T-helper 22 cell (primary cell): ENCODE measurements at regions not wholly inside any gene's neighbourhood (a gene's known extent, or its start where the extent isn't known, plus 50 kb on each side); places are given as distances from the start of the nearest gene placed in this dataset.
A peak's percentile ranks its signal among the peaks of the same experiment; 100 is the strongest.

ENCODE experiments used
- DNase-seq: peaks from one replicate; pipeline ENCODE4 v3.0.0-alpha.2; 2020; ENCODE audit warnings: low read depth

DNA sequence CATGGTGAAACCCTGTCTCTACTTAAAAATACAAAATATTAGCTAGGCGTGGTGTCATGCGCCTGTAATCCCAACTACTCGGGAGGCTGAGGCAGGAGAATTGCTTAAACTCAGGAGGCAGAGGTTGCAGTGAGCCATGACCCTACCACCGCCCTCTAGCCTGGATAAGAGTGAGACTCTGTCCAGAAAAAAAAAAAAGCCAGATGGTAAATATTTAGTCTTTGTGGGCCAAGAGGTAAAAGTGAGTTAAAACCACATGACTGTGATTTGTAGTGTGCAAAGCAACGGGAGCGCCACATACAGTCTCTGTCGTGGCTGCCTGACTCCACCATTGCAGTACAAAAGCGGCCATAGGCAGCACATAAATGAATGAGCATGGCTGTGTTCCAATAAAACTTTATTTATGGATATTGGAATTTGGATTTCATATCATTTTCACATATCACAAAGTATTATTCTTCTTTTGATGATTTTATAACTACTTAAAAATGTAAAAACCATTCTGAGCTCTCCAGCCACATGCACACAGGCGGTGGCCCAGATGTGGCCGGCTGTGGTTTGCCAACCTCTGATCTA is 51.8 kb upstream of the CASZ1 start:
- no peak for DNase-seq

DNA sequence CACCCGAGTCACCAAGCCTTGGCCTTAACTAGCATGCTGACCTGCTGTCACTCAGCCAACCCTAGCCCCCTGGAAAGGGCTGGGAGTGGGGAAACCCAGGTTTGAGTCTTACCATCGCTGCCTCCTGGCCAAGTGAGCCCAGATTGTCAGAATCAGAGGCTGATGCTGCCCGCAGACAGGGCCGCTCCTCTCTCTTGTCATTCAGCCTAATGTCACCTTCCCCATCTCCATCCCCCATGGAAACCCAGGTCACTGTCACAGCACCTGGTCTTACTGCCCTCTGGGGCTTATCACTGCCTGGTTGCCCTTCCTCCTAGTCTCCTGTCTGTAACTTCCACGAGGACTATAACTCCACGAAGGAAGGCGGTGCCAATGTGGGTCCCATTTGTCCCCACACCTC is 53.6 kb upstream of the CASZ1 start:
- no peak for DNase-seq

DNA sequence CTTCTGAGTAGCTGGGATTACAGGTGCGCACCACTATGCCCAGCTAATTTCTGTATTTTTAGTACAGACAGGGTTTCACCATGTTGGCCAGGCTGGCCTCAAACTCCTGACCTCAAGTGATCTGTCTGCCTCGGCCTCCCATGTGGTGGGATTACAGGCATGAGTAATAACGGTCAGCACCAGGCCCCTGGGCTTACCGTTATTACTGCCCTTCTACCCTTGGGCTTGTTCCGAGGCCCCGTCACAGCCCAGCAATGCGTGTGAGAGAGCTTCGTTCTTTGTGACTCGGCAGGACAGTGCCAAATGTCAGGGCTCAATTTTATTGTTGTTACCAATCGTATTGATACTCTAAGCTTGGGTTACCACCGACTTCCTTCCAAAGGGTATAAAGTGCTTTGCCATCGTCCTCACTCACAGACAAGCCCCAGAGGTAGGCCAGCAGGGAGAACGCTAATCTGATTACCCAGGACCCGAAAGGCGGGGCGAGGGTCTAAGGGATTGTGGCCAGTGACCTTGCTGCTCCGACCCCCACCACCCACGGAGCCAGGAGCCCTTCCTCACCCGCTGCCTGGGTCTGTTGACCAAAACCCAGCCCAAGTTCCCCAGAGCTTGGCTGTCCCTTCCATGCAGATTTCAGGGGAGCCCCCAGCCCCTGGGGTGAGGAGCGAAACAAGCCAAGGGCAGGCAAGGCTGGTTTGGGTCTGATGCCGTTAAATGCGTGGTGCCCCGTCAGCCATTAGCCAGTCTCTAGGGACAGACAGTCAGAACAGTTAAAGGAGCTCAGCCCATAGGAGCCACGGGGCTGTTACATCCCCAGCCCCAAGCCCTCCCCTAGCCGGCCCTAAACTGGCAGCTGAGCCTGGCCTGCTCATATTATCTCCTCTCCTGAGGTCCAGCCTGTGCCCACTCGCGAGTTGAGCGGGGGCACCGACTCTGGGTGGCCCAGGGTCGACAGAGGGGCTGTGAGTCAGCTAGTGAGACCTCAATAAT is 54.9 kb upstream of the CASZ1 start:
- no peak for DNase-seq

DNA sequence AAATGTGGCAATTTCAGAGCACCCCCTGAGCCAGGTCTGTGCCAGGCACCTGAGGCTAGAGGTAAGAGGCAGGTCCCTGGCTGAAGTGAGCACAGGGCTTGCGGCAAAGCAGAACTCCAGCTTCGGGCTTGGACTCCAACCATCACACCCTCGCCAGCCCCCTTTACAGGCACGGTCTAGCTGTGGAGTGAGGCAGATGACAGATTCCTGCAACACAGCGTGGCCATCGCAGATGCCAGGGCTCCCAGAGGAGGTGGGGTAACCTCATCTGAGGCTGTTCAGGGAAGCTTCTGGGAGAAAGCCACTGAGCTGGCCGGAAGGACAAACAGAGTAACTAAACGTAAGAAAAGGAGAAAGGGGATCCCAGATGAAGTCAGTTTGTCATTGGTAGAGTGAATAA is 55.6 kb upstream of the CASZ1 start:
- no peak for DNase-seq

DNA sequence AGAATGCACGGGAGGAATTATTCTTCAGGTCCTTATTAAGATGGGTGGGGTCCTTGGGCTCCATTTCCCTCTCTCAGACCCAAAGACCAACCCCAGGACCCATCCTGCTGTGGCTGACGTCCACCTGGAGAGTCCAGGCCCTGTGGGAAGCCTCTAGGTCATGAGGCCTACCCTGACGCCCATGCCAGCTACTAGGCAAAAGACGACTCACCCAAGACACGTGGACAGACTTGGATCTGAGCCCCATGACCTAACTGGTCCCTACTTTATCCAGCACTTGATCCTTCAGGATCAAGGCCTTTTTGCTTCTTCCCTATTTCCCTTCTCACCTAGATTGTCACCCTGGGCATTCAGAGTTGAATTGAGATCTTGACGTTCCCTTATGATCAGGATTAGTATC is 56.0 kb upstream of the CASZ1 start:
- DNase-seq: no peak

DNA sequence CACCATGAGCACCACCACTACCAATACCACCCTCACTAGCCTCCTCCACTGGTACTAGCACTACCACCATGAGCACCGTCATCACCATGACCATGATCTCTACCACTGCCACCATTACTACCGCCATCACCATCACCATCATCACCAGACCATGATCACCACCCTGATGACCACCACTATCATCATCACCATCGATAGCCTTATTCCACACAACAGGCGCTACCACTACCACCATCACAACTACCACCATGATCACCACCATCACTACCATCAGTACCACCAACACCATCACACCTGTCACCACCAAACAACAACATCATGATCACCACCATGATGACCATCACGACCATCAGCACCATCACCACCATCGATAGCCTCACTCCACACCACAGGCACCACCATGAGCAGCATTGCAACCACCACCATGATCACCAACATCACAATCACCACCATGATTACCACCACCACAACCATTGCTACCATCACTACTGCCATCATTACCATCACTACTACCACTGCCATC is 56.6 kb upstream of the CASZ1 start:
- no peak for DNase-seq

DNA sequence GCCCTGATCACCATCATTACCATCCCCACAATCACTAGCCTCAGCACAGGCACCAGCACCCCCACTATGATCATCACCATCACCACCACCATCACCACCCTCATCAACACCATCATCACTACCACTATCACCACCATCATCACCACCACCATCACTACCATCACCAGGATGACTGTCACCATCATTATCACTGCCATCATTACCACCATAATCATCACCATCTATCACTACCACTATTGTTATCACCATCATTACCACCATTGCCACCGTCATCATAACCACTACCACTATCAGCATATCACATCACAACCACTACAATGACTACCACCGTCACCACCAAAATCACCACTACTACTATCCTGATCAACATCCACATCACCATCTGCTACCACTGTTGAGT is 57.3 kb upstream of the CASZ1 start:
- DNase-seq: no peak

DNA sequence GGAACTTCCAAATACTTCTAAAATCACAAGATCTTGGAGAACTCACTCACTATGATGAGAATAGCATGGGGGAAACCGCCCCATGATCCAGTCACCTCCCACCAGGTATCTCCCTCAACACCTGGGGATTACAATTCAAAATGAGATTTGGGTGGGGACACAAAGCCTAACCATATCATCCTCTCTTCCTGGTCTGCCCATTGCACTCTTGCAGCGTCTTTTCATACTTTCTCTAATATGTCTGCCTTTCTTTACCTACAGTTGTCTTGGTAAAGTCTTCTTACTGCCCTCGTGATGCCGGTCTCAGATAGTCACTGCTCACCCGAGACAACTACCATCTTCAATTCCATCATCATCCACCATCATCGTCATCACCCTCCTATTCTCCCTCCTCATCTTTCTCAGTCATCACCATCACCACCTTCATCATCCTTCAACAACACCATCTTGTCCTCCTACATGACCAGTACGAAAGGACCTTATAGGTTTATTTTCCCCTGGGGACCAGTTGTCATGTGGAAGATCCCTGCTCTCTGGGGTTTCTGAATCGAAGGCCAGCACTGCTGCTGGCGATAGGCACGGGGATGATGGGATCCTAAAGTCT is 58.5 kb upstream of the CASZ1 start:
- no peak for DNase-seq

DNA sequence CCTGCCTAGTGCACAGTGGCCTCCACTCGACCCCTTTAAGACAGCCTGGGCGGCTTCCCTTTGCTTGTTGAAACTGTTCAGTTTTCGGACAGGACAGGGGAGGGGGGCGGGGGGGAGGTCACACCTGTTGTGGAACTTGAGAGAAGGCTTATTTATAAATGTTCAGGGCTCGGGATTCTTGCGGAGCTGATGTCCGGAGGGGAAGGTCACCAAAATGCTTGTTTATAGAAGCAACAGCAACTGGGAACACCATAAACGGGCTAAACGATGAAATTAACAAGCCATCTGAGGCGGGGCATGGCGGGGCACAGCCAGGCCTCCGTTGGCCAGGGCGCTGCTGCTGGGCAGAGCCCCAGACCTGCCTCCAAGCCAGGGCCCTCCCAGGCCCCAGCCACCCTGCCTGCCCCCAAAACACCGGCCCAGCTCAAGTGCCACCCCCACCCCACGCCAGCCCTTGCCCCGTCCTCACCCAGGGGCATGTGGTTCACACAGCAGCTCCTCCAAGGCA is 59.8 kb upstream of the CASZ1 start:
- no peak for DNase-seq

DNA sequence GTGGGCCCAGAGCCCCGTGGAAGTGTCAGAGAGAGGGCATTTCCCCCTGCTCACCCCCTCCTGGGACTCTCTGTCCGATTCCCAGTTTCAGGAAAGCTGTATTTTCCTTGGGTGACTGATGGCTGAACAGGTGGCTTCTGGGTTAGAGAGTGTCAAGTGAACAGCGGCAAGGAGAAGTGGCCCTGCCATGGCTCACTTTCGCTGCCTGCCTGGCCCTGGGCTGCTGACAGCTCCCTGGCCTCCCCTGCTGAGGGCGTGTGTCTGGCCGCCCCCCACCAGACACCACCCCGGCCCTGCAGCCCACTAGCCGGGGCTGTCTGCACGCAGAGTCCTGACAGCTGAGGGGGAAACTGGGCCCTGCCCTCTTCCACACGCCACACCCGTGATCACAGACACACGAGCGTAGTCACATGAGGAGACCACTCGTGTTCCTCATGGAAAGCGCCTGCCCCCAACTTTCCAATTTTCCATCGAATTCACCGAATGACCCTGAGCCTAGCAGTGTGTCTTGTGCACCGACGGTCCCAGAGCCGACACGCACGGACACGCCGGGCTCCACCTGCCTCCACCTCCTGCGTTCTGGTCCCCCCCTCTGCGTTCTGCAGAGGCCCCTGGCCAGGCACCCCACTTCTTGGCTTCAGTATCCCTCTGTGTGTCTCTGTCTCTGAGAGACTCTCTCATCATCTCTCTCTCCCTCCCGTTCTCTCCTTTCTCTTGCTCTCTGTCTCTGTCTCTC is 60.6 kb upstream of the CASZ1 start:
- DNase-seq: no peak

DNA sequence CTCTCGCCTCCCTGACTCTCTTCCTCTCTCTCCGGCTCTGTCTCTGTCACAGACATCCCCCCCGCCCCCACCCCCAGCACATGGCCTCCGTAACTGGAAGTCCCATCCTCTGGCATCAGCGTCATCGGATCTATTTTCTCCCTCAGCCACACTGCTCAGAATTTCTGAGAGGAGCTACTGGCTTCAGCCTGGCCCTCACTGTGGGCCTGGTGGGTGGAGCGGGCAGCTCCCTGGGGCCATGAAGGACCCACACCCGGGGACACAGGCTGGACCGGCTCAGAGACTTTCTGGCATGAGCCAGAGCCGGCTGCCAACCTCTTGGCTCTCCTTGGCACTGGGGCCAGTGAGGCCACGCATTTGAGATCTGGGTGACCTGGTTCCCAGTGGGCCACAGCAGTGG is 61.2 kb upstream of the CASZ1 start:
- no peak for DNase-seq

DNA sequence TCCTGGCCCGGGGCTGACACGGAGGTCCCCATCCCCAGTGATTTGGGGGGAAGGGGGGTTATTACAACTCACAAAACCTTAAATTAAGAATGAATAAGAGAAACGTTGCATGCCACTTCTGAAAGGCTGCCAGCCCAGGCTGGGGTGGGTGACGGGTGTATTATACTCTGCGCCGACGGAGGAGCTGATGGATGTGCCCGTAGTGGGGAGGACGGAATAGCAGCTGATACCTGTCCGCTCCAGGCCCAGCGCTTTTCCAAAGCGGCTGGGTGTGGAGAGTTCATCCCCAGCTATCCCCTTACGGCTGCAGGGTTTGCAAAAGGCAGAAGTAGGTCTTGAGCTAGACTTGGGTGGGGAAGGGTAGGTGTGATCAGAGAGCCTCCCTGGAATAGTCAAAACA is 63.8 kb upstream of the CASZ1 start:
- no peak for DNase-seq

DNA sequence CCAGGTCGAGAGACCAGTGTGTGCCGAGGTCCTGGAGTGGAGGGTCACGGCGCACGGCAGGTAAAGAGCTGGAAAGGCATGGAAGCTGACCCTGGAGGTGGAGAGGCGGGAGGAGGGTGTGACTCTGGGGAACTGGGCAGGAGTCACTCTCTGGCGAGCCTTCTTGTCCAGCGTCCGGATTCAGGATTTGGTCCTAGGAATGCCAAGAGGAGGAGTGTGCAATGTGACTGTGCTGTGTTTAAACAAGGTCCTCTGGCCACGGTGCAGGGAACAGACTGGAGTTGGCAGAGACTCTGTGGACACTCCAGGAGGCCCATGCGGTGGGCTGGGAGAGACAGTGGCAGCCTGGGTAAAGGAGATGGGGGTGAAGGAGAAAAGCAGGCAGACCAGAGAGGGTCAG is 64.2 kb upstream of the CASZ1 start:
- DNase-seq: no peak

DNA sequence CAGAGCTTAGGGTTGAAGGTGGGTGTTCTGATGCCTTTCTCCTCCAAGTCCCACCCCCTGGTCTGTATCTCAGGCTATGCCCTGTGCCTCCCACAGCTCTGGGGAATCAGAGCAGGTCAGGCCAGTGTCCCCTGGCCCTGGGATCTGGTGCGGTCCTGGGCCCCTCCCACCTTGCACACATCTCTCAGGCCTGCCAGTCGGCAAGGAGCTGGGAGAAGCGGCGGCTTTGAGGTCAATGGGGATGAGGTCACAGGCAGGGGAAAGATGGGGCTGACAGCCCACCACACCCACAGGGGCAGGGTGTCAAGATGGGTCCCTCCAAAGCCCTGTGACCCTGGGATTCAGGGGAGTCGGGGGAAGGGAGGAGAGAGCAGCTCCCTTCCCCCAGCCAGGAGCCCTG is 65.4 kb upstream of the CASZ1 start:
- no peak for DNase-seq

DNA sequence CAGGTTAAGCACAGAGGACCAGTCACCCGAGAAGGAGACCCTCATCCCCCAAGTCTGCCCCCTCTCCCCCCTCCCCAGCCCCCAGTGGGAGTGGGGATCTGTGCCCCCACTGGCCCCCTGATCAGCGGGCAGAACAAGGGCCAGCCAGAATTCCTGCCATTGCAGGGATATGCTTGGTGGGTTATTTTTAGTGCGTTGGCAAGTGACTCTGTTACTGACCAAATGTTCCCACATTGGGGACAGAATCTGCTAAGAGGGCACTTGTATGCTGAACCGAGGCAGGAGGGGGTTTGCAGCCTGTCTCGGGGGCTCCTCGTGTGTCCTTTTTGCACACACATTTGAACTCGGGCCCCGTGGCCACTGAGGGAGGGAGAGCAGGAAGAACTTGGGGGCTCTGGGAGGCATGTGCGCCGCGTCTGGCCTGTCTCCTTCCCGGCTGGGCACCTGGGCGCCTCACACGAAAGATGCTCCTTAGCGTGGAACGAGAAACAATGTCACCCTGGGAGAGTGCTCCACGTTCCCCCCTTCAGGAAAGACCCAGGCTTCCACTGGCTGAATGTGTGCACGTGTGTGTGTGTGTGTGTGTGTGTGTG is 66.4 kb upstream of the CASZ1 start:
- no peak for DNase-seq

DNA sequence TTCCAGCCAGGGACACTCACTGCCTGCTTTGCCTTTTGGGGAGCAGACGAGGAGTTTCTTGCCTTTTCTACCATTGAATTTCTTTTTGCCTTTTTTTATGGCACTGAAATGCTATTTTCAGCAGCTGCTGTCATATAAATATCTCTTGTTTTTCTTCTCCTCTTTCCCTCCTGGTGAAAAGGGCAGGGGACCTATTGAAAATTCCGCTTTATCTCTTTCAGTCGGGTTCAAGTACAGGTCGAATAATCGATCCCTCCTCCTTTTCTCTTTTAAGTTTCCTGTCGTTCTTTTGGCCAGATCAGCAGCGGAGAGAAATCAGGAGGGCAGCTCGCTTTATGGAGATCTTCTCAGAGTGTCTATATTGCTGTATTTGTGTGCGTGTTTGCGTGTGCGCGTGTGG is 67.4 kb upstream of the CASZ1 start:
- no peak for DNase-seq

DNA sequence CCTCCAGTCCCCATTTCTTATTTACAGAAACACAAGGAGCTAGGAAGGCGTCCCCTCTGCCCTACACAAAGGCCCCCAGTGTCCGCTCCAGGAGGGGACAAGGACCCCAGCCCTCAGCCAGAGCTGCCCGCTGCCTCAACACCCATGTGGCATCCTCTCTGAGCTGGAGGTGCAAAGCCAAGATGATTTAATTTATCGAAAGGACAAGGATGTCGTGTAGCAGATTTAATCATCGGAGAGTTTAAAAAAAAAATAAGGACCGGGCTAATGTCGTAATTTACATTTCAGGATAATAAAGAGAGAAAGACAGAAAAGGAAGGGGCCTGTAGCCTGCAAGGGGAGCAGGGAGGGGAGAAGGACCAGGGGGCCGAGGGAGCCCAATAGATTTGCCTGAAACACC is 68.3 kb upstream of the CASZ1 start:
- no peak for DNase-seq

DNA sequence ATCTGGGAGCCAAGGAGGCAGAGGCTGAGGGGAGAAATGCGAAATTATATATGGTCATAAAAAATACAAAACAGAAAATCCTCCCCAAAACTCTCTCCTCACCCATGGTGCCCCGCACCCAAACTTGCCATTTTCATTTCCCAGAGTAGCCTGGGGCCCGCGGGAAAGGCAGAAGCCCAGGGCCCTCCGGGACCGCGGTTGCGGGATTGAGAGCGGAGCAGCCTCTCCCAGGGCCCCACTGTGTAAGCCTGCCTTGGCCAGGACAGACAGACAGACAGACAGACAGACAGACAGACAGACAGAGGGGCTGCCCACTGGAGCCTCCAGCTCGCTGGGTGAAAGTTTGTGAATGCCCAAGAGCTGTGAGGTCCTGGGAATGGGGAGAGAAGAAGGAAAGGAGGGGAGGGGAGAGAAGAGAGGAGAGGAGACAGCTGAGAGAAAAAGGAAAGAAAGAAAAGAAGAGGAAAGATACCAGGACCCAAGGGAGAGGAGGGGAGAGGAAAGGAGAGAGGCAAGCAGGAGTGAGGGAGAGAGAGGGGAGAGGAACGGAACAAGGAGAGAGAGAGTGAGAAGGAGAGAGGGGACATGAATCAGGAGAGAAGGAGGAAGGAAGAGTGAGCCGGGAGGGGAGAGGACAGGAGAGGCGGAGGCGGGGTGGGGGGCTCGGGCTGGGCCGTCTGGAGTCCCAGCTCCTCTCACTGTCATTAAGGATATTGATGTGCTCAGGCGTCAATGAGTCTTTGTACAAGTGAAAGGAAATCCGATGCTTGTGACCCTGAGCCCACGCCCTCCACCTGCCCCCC is 69.3 kb upstream of the CASZ1 start:
- no peak for DNase-seq

DNA sequence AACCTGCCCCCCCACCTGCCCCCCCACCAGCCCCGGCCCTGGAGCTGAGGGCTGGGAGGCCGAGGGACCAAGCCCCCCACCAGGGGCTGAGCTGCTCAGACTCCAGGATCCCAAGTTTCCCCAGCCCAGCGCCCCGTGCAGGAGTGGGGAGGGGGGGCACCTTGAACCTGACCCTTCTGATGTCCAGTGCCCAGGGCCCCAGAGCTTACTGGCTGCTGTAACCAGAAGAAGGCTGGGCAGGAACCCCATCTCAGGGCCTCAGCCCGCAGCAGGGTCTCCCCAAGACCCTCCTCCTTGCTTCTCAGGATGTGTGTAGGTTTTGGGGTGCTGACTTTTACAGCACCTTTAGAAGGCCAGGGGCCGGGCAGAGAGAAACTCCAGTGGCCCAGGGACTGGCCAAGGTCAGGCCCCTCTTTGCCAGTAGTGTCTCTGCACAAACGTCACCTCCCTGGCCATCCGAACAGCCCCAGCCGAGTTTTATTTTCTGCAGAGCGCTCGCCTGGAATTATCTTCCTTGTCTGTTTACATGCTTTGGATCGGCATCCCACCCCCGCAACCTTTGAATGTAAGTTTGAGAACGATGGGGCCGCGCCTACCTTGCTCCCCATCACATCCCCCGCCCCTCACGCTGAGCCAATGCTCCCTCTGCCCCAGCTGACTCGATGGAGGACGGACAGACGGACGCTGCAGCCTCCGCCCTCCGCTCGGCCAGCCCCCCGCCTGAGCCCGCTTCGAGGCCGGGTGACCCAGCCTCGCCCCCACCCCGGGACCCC is 70.1 kb upstream of the CASZ1 start:
- no peak for DNase-seq

DNA sequence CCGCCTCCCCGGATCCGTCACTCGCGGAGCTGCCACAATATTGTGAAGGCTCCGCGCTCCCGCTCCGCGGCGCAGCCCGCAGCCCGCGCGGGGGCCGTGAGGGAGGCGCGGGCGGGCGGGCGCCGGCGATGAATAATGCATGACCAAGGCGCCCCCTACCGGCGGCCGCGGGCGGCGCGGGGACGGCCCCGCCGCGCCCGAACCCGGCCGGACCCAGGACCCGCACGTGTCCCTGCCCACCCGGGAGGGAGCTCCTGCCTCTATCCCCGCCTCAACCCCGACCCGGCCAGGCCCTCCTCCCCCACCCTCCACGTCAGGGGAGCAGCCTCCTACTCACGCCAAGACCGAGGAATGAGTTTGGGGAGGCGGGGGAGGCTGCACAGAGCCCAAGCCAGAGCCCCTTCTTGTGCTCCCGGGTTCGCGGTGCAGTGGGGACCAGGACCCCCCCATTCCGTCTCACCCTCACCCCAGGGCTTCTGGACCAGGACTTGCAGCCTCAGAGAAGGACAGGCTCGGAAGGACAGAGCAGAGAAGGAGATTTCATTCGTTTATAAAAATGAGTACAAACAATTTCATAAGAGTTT is 70.8 kb upstream of the CASZ1 start:
- DNase-seq: peak; percentile 39
